Stimulated activated CD4-positive, alpha-beta T cell treated with anti-CD3 and anti-CD28 coated beads, Interleukin-12 subunit alpha, Interleukin-12 subunit beta, amount 100 ng/mL, for 24 hours (primary cell): ENCODE measurements at regions not wholly inside any gene's neighbourhood (a gene's known extent, or its start where the extent isn't known, plus 50 kb on each side); places are given as distances from the start of the nearest gene placed in this dataset.
"Not testable (repeated sequence)": the region's sequence is repeated elsewhere in the genome, so short reads cannot be mapped to it uniquely, and the experiment has no call there.

ENCODE experiments used
- DNase-seq, 2 experiments: peaks; one replicate each; pipeline ENCODE4 v3.0.0-alpha.2; 2020; ENCODE audit warnings: low read depth in 2 of 2

DNA sequence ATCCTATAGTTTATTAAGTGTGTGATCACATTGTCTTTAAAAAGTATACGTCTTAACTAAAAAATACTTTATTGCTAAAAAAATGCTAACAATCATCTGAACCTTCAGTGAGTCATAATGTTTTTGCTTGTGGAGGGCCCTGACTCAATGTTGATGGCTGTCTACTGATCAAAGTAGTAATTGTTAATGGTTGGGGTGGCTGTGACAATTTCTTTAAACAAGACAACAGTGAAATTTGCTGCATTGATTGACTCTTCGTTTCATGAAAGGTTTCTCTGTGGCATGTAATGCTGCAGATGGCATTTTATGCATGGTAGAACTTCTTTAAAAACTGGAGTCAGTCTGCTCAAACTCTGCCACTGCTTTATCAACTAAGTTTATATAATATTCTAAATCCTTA is 101.4 kb upstream of the IL15 start:
- no peak for DNase-seq

DNA sequence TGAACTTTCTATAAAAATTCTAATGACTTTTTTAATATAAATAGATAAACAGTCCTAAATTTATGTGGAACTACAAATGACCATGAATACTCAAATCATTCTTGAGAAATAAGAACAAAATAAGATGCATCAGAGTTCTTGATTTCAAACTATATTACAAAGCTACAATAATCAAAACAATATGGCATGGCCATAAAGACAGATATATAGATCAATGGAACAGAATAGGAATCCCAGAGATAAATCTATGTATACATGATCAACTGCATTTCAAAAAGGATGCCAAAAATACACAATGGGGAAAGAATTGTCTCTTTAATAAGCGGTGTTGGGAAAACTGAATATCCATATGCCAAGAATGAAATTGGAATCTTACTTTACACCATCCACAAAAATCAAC is 98.4 kb upstream of the IL15 start:
- DNase-seq = no peak

DNA sequence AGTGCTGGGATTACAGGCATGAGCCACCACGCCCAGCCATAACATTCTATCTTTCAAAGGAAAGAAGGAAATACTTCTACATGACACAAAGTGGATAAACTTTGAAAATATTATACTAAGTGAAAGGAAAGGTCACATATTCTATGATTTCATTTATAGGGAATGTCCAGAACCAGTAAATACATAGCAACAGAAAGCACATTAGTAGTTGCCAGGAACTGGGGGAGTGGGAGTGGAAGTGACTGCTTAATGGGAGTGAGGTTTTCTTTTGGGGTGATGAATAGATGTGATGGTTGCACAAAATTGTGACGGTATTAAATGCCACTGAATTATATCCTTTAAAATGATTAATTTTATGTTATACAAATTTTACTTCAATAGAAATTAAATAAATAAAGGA is 95.7 kb upstream of the IL15 start:
- DNase-seq = no peak

DNA sequence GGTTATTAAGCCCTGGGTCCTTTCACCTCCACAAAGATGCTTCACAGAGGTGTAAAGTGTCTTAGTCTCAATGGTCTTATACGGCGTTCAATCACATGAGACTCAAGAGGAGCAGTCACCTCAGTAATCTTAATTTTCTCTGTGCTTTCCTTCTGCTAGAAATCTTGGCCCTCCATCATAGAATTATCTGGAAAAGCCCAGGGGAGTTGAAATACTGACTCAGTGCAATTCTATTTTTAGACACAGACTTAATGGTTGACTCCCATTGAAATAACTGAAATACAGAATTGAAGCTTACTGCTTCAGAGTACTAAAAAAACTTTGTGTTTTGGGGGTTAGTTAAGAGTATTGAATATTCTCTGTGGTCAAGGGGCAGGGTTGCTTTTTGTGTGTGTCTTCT is 94.5 kb upstream of the IL15 start:
- no peak for DNase-seq

DNA sequence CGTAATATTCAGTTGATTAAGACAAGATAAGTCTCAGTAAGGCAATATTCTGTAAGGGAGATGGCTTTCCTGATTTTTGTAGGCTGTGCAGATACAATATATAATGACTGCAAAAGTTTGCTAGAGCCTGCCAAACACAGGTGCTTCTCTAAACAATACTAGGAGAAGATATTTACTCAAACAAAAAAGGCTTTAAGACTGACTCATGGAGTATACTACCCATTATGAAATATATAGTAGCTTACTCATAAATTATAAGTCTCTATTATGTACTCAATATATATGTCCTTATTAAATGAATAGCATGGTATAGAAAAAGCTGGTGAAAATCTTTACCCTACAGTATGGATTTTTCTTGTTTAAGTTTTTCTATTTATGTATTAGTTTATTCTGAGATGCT is 93.2 kb upstream of the IL15 start:
- DNase-seq = no peak

DNA sequence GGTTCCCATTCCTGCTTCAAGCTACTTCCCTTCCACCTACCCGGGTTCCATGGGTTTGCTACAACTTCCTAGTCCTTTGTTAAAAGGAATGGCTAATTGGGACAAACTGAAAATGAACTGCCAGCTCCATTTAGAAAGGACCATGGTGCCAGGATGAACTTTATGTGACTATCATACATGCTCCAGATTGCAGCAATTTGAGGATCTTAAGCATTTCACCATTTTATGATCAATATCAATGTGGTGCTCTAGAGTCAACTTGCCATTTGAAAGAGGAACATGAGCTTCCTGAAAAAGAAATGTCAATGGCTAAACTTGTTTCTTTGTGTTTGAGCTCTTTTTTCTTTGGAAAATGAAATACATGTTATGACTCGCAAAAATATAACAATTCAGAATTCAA is 92.7 kb upstream of the IL15 start:
- DNase-seq = no peak

DNA sequence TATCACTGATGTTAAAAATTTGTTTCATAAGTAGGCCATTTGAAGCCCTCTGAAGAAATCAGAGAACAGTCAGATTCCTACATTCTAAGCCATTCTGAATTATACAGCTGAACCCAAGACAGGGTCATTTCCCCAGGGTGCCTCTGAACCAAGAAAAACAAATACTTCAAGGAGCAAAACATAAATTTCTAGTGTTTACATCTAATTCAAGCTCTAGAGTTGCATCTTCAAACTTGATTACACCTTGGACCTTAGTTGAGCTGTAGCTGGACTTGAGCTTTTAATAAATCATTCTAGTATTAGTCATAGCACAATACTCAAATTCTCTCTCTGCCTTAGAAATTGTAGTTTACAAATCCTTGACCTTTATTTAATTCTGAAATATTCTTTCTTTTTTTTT is 87.6 kb upstream of the IL15 start:
- no peak for DNase-seq

DNA sequence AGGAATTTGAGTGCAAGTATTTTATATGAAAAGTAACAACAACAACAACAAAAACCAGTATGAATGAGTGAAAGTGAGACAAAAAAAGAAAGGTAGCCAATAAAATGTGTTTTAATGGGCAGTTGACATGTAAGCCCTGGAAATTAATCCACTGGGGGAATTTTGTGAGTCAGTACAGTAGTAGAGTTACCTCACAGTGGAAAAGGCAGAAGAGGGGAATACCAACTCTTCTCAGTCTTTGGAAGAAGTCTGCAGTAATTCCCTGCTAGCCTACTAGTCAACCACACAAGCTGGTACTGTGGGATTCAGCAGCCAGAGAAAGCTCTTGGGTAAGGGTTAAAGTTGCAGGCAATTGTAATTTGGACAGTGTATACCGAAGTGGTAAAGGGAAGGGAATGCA is 76.3 kb upstream of the IL15 start:
- no peak for DNase-seq

DNA sequence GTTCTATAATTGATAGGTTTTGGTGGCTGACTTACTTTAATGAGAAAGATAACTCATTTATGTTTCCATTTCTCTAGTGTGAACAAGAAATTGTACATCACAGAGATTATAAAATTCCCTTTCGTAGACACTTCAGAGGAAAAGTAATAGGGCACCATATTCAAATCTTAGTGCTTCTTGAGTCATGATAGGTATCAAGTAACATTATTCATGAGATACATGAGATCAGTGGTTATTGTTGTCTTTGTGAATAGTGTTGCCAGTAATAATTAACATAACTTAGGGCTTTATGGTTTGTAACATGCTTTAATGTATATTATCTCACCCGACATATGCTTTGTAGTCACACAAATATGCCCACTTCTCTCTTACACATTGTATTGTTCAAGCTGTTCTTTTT is 73.7 kb upstream of the IL15 start:
- DNase-seq = no peak

DNA sequence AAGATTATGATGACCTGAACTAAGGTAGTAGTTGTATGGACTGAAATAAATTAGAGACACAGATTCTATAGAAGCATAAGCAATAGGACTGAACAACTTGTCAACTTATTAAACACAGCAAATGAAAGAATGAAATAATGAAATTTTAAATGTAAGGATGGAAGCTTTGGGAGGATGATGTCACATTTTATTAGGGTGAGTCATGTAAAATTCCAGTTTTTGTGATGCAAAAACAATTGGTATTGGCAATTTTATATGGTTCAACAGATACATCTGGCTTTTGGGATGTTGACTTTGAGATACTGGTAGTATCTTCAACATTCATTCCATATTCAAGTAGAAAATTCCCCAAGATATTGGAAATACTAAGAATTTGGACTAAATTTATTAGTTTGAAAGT is 72.7 kb upstream of the IL15 start:
- DNase-seq = no peak

DNA sequence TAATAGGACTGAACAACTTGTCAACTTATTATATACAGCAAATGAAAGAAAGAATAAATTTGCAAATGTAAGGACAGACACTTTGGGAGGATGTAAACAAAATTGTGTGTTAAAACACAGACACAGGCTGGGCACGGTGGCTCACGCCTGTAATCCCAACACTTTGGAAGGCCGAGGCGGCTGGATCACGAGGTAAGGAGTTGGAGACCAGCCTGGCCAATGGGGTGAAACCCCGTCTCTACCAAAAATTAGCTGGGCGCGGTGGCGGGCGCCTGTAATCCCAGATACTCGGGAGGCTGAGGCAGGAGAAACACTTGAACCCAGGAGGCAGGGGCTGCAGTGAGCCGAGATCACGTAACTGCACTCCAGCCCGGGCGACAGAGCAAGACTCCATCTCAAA is 71.4 kb upstream of the IL15 start:
- not testable (repeated sequence) for DNase-seq

DNA sequence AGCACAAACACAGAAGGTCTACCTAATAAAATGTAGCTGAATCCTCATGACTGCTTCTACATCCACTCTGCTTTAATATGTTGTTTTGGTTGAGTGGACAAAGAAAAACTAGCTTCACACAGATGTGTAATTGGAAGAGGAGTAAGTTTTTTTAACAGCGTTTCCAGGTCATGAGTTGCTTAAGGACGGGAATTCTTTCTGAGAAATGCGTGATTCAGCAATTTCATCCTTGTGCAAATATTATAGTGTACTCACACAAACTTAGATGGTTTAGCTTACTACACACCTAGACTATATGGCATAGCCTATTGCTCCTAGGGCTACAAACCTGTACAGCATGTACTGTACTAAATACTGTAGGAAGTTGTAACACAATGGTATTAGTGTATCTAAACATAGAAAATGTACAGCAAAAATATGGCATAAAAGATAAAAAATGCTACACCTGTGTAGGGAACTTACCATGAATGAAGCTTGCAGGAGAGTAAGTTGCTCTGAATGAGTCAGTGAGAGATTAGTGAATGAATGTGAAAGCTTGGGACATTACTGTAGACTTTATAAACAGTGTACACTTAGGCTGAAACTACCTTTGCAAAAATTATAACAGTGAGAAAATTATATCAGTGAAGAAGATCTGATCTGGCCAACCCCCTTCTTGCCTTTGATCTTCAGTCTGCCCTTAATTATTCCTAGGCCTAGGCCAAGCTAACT is 70.8 kb upstream of the IL15 start:
- no peak for DNase-seq

DNA sequence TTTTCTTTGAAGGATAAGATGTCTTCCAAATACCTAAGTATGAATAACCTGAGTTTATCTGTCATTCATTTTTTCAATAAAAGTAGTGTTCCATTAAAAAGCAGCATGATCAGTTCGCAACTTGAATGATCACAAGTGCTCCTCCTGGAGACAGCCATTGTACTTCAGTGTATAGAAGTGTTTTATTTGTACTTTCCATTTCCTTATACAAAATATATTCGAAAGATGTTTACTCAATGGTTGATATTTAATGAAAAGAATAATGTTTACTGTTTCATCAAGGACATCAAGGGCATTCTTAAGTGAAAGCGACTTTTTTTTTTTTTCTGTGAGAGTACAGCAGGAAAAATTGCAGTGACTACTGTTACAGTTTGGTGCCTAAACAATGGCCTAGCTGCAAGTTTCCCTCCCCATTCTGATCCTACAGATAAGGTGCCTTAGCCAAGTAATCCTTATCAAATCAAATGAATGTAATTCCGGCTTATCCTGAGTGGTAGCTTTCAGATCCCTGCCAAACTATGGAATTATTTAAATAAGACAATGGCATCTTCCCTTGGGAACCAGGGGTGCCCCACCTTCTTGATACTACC is 69.0 kb upstream of the IL15 start:
- DNase-seq = no peak

DNA sequence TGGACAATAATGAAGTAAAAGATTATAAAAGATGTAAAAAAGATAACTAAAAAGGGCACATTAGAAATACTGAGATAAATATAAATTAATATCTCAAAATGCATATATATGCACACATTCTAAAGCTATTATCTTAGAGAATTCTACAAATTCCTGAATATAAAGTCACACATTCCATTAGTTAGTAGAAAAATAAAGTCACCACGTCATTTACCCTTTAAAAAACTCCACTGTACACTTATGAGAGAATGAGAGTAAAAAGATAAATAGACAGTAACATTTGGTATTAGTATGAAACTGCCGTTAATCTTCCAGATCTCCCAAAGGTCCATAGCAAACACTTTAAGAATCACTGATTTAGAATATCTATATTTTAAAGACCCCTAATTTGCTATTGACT is 67.2 kb upstream of the IL15 start:
- DNase-seq = no peak

DNA sequence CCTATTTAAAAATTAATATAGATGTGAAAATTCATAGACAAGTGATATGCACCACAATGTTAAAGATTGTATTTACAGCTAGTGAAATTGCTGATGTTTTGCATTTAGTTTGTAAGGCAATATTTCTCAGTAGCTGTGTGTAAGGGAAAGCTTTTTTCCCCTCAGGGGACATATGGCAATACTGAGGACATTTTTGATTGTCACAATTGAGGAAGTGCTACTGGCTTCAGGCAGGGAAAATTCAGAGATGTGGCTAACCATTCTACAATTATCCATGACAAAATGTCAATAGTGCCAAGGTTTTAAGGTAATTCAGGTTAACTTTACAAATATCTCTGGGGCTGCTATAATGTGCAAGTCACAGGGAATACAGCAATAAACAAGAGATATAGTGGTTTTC is 66.1 kb upstream of the IL15 start:
- no peak for DNase-seq

DNA sequence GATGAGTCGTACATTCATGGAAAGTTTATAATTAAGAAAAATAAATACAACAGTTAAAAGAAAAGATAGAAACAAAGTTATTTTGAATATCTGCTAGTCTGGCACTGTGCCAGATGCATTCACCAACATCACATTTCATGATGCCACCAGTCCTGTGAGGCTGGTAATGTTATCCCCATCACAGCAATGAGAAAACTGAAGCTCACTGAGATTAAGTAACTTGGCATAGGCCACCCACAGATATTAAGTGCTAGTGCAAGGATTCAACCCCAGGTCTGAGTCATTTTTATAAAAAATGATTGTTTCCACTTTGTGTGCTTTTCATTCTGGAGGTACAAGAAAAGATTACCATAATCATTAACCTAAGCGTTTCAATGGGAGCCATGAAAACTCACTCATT is 65.0 kb upstream of the IL15 start:
- no peak for DNase-seq

DNA sequence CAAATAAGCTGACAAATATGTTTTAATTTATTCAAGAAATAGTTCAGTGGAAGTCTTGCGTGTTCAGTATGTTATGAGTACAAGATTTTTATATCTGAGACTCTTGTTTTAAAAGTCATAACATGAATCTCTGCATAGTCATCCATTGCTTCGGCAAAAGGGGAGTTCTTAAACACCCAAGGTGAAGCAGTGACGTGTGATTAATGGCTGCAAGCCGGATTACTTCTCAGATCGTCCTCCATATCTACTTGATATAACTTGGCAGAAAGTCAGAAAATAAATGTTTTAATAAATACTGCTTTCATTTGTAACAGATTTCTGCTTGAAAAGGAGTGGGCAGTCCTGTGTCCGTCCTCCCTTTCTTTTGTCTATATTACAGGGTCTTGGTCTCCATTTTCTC is 64.6 kb upstream of the IL15 start:
- DNase-seq = no peak

DNA sequence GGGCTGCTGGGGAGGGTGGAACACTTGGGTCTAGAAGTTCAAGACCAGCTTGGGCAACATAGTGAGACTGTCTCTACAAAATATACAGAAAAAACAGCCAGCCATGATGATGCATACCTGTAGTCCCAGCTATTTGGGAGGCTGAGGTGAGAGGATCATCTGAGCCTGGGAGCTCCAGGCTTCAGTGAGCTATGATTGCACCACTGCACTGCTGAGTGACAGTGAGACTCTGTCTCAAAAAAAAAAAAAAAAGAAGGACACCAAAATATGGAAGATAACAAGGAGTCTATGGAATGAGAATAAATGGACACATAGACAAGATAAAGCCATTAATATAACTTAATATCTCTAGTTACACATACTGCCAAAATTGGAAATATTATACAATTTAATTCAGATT is 62.7 kb upstream of the IL15 start:
- no peak for DNase-seq

DNA sequence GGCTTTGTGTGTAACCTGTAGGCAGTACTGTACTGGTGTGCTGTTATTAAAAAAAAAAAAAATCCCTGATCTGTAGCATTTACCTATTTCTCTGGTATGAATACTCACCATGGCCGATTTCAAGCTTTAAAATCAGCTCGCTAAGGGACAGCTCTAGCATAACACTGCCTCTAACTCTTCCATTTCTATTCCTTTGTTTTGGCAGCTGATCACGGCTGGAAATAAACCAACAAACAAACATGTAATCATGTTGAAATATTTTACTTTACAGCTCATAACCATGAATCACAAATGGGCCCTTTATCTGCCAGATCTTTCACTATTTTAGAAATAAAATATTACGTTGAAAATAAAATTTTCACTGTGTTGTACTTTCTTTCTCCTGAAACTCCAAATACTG is 60.5 kb upstream of the IL15 start:
- DNase-seq = no peak

DNA sequence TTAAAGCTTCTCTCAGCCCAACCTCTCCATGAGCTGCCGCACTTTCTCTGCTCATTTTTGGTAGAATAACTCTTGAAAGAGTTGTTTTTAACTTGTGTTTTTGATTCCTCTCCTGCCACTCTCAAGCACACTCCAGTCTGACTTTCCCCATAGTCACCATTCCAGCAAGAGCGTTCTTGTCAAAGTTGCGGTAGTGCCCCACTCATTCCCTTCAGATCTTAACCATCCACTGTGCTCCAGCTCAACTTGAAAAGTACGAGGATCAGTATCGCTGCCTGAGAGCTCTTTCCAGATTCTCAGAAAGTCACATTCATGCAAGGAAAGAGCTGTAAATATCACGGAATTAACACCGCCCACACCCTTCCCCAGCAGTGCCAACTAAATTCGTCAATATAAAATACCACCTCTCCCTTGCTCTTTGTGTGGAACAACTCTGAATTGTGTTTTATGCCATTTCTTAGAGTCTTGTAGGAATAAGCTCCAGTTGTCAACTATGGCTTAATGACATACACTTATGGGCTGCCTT is 59.7 kb upstream of the IL15 start:
- DNase-seq = no peak

DNA sequence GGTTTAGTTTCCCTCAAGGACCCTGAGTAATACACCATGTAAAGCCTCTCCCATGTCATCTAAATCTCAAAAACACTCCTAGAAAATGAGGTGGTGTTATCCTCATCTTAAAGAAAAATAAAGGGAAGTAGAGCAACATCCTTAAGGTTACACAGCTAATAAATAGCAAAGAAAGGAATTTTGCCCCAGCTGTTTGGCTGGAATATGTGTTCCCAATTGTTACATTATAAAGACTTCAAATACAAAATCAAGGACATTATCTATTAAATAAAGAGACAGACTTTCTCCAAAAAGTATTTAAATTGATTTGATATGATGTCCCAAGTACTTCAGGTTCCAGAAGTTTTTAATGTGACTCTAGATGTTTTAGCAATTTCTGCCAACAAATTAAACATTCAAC is 57.9 kb upstream of the IL15 start:
- no peak for DNase-seq

DNA sequence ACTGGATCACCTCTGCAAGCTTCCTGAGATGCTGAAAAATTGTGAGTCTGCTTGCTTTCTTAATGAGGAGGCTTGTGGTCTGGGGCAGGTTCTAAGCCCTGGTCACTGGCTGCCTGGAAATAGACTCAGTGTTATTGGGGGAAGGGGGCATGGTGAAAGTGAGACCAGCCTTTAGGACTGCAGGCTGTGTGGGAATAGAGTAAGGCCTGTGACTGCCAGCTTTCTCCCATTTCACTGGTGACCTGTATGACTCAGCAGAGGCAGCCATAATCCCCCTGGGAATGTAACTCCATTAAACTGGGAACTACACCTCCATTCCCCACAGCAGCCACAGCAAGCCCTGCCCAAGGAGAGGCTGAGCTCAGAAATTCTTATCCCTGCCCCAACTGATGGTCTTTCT is 55.9 kb upstream of the IL15 start:
- no peak for DNase-seq
